ENCODE measurements at regions not wholly inside any gene's neighbourhood (a gene's known extent, or its start where the extent isn't known, plus 50 kb on each side); places are given as distances from the start of the nearest gene placed in this dataset.
"Not testable (repeated sequence)": the region's sequence is repeated elsewhere in the genome, so short reads cannot be mapped to it uniquely, and the experiment has no call there.

GRCh38 chr12:13339538-13339937 is 143.0 kb downstream of the EMP1 start:
- no peak for TF ChIP-seq CTCF (conservative IDR thresholded peaks at IDR 0.05; ENCODE audit: low read depth, low read length)
- no peak overlapping the region for H3K4me3 ChIP-seq (ENCODE audit: low read depth, low read length)
- peak; percentile 87 for DNase-seq (ENCODE audit: low read depth)

- no peak overlapping the region for H3K4me3 ChIP-seq (ENCODE audit: low read depth, low read length)
- no peak for TF ChIP-seq CTCF (conservative IDR thresholded peaks at IDR 0.05; ENCODE audit: low read depth, low read length)
- no peak for DNase-seq (ENCODE audit: low read depth)
Observed at GRCh38 chr12:13339091-13339490, 142.6 kb downstream of the EMP1 start.

GRCh38 chr12:13337791-13338190 is 141.3 kb downstream of the EMP1 start:
- no peak for DNase-seq (ENCODE audit: low read depth)
- H3K4me3 ChIP-seq (ENCODE audit: low read depth, low read length) = no peak overlapping the region
- no peak for TF ChIP-seq CTCF (conservative IDR thresholded peaks at IDR 0.05; ENCODE audit: low read depth, low read length)

GRCh38 chr12:13336216-13336615 is 139.7 kb downstream of the EMP1 start:
- no peak overlapping the region for H3K4me3 ChIP-seq (ENCODE audit: low read depth, low read length)
- no peak for TF ChIP-seq CTCF (conservative IDR thresholded peaks at IDR 0.05; ENCODE audit: low read depth, low read length)
- no peak for DNase-seq (ENCODE audit: low read depth)

GRCh38 chr12:13328535-13328934 is 132.0 kb downstream of the EMP1 start:
- H3K4me3 ChIP-seq (ENCODE audit: low read depth, low read length) = no peak overlapping the region
- no peak for TF ChIP-seq CTCF (conservative IDR thresholded peaks at IDR 0.05; ENCODE audit: low read depth, low read length)
- no peak for DNase-seq (ENCODE audit: low read depth)

GRCh38 chr12:13326076-13326475 is 129.6 kb downstream of the EMP1 start:
- DNase-seq (ENCODE audit: low read depth) = no peak
- TF ChIP-seq CTCF (conservative IDR thresholded peaks at IDR 0.05; ENCODE audit: low read depth, low read length) = no peak

GRCh38 chr12:13325037-13325436 is 128.5 kb downstream of the EMP1 start:
- DNase-seq (ENCODE audit: low read depth); H3K4me3 ChIP-seq (ENCODE audit: low read depth, low read length): not testable (repeated sequence)

More at GRCh38 chr12:13326076-13326475, 129.6 kb downstream of the EMP1 start:
- H3K4me3 ChIP-seq (ENCODE audit: low read depth, low read length) = no peak overlapping the region

Measured in epithelial cell of proximal tubule (primary cell).